ENCODE measurements at regions not wholly inside any gene's neighbourhood (a gene's known extent, or its start where the extent isn't known, plus 50 kb on each side); places are given as distances from the start of the nearest gene placed in this dataset.

DNA sequence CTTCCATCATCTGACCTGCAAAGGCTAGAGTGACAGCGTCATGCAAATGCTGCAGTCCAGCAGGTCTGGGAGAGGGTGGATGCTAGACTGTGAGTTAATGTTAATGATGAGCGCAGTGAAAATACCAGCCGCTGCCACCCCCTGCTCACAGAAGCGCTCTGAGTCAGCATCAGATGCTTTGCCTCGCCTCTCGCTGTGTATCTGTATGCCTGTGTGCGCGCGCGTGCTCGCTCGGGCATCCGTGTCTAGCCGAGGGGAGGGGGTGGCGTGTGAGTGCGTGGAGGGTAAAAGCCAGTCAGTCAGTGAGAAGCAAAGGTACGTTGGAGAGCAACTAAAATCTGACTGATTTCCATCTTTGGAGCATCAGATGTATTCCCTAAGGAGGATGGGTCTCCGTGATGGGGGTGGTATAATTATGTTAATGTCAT lies 858.7 kb downstream of the USP25 start:
- Mint-ChIP-seq H3K27ac (ENCODE audit: unreplicated experiment) (no peak overlapping the region), H3K36me3 (ENCODE audit: low read depth) (no peaks in the 10 kb centered on the region), H3K27me3 (ENCODE audit: low read depth) (no peaks in the 10 kb centered on the region), H3K9me3 (ENCODE audit: low read depth) (no peaks in the 10 kb centered on the region), H3K4me1 (ENCODE audit: low read depth) (peaks cover 14% of the 10 kb centered on the region), H3K4me3 (ENCODE audit: unreplicated experiment) (no peak overlapping the region)
- DNase-seq (ENCODE audit: low spot score): peak; percentile 86
- TF ChIP-seq, protein P1, sequence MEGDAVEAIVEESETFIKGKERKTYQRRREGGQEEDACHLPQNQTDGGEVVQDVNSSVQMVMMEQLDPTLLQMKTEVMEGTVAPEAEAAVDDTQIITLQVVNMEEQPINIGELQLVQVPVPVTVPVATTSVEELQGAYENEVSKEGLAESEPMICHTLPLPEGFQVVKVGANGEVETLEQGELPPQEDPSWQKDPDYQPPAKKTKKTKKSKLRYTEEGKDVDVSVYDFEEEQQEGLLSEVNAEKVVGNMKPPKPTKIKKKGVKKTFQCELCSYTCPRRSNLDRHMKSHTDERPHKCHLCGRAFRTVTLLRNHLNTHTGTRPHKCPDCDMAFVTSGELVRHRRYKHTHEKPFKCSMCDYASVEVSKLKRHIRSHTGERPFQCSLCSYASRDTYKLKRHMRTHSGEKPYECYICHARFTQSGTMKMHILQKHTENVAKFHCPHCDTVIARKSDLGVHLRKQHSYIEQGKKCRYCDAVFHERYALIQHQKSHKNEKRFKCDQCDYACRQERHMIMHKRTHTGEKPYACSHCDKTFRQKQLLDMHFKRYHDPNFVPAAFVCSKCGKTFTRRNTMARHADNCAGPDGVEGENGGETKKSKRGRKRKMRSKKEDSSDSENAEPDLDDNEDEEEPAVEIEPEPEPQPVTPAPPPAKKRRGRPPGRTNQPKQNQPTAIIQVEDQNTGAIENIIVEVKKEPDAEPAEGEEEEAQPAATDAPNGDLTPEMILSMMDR (IDR thresholded peaks at IDR 0.05): no peak

- no peak for DNase-seq (ENCODE audit: low spot score)
- Mint-ChIP-seq H3K36me3 (ENCODE audit: low read depth) (no peaks in the 10 kb centered on the region), H3K27me3 (ENCODE audit: low read depth) (no peaks in the 10 kb centered on the region), H3K27ac (ENCODE audit: unreplicated experiment) (no peak overlapping the region), H3K9me3 (ENCODE audit: low read depth) (no peaks in the 10 kb centered on the region), H3K4me3 (ENCODE audit: unreplicated experiment) (no peak overlapping the region), H3K4me1 (ENCODE audit: low read depth) (peaks cover 12% of the 10 kb centered on the region)
- TF ChIP-seq, protein P1 (IDR thresholded peaks at IDR 0.05): no peak
These were observed 859.5 kb downstream of the USP25 start for GRCh38 chr21:16589006-16589898.

GRCh38 chr21:16590186-16590585 lies 860.4 kb downstream of the USP25 start:
- no peak overlapping the region for H3K27ac Mint-ChIP-seq (ENCODE audit: unreplicated experiment)
- DNase-seq (ENCODE audit: low spot score): no peak
- no peaks in the 10 kb centered on the region for H3K36me3 Mint-ChIP-seq (ENCODE audit: low read depth)
- peaks cover 12% of the 10 kb centered on the region for H3K4me1 Mint-ChIP-seq (ENCODE audit: low read depth)
- TF ChIP-seq, protein P1 (IDR thresholded peaks at IDR 0.05): no peak
- H3K27me3 Mint-ChIP-seq (ENCODE audit: low read depth): no peaks in the 10 kb centered on the region
- no peak overlapping the region for H3K4me3 Mint-ChIP-seq (ENCODE audit: unreplicated experiment)
- no peaks in the 10 kb centered on the region for H3K9me3 Mint-ChIP-seq (ENCODE audit: low read depth)

DNA sequence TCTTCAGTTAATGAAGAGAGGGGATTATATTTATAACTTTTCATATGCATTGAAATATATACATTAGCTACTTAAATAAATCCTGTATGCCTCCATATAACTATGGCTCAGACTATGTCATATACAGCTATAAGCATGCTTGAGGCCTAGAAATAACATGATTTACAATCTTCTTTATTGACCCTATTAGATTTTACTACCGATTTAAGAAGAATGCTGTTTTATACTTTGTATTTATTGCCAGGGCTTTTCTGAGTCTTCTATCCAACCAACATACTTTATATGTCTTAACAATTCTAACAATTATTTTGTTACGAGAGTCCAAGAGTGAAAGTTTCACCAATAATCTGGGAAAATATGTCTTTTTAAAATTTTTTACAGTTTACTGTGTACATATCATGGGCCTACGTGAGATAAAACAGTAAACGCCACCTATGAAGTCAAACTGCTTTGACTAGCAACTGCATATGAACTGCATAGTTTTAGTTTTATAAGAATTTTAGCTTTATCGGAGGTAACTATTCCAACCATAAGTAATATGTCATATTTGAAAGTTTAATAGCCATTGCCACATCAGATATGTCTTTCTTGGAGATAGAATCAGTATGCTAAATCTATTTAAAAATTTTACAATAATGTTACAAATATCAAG lies 861.0 kb downstream of the USP25 start:
- H3K27me3 Mint-ChIP-seq (ENCODE audit: low read depth): no peaks in the 10 kb centered on the region
- no peak for DNase-seq (ENCODE audit: low spot score)
- H3K27ac Mint-ChIP-seq (ENCODE audit: unreplicated experiment): no peak overlapping the region
- no peaks in the 10 kb centered on the region for H3K9me3 Mint-ChIP-seq (ENCODE audit: low read depth)
- H3K36me3 Mint-ChIP-seq (ENCODE audit: low read depth): no peaks in the 10 kb centered on the region
- TF ChIP-seq, protein P1 (IDR thresholded peaks at IDR 0.05): no peak
- H3K4me3 Mint-ChIP-seq (ENCODE audit: unreplicated experiment): no peak overlapping the region
- H3K4me1 Mint-ChIP-seq (ENCODE audit: low read depth): peaks cover 12% of the 10 kb centered on the region

- Mint-ChIP-seq H3K36me3 (ENCODE audit: low read depth) (peaks cover 4% of the 10 kb centered on the region), H3K27me3 (ENCODE audit: low read depth) (no peaks in the 10 kb centered on the region), H3K9me3 (ENCODE audit: low read depth) (peaks cover 6% of the 10 kb centered on the region), H3K4me3 (ENCODE audit: unreplicated experiment) (no peak overlapping the region), H3K4me1 (ENCODE audit: low read depth) (peaks cover 12% of the 10 kb centered on the region), H3K27ac (ENCODE audit: unreplicated experiment) (no peak overlapping the region)
- DNase-seq (ENCODE audit: low spot score): no peak
- TF ChIP-seq, protein P1 (IDR thresholded peaks at IDR 0.05): no peak
These were observed 862.6 kb downstream of the USP25 start for GRCh38 chr21:16592381-16592780.

Data from chondrocyte (in vitro differentiated cells).